ENCODE measurements at regions not wholly inside any gene's neighbourhood (a gene's known extent, or its start where the extent isn't known, plus 50 kb on each side); places are given as distances from the start of the nearest gene placed in this dataset.

DNA sequence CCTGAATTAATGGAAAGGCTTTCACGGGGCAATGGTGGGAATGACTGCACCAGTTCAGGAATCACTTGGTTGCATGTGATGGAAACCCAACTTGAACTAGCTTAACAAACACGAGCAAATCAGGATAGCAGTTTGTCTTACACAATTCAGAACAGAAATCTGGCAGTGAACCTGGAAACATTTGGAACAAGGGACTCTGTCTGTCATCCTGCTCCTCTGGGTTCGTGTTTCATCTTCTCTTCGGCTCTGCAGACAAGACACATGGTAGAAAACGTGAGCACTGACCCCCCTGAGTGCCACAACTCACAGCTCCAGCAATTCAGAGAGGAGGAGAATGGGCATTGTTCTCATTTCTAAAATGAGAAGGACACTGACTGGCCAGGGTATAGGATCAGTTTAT, 218.1 kb upstream of the NREP start:
- no peak for TF ChIP-seq CTCF (IDR thresholded peaks at IDR 0.05; ENCODE audit: low read depth, low read length)
- peak in 1 of 2 donors; percentile 47 for DNase-seq (ENCODE audit: low read depth in 2 of 2)
- no peak overlapping the region for H3K4me3 ChIP-seq (replicated peaks in 1 of 2; ENCODE audit: low read depth in 2 of 2, low read length in 2 of 2)

DNA sequence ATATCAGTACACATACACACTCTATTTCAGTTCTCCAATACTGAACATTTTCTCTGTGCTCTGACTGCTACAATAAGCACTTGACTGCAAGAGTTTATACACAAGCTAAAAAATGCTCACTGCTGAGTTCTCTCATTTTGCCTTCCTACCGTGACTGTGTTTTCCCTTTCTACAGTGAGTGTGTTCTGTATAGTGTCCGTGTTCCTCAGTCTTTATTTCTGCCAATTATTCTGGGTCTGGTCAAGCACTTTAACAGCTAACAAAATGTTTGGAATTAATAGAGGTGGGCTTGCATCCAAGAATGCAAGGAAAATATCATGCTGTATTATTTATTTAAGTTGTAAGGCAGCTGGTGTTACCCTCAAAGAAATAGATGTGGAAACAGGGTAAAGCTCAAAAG, 217.0 kb upstream of the NREP start:
- no peak for TF ChIP-seq CTCF (IDR thresholded peaks at IDR 0.05; ENCODE audit: low read depth, low read length)
- peak in 1 of 2 donors; percentile 33 for DNase-seq (ENCODE audit: low read depth in 2 of 2)
- no peak overlapping the region for H3K4me3 ChIP-seq (replicated peaks in 1 of 2; ENCODE audit: low read depth in 2 of 2, low read length in 2 of 2)

DNA sequence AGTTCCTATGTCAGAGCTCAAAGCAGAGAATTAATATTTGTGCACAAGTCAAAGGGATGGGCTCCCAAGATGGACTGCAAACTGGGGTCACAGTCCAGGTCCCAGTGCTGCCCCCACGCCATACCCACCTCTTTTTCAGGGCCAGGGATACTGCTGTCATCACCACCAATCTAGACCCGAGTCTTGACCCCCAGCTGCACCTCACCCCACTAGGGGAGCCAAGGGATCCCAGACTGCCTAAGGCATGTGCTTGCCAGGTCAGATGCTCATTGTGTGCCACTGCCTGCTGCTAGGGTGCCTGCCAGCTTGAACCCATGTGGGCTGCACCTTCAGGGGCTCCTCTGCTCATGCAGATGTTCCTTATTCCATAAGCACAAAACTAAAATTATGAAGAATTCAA, 215.6 kb upstream of the NREP start:
- H3K4me3 ChIP-seq (replicated peaks in 1 of 2; ENCODE audit: low read depth in 2 of 2, low read length in 2 of 2) = no peak overlapping the region
- no peak for DNase-seq (ENCODE audit: low read depth in 2 of 2)
- no peak for TF ChIP-seq CTCF (IDR thresholded peaks at IDR 0.05; ENCODE audit: low read depth, low read length)

DNA sequence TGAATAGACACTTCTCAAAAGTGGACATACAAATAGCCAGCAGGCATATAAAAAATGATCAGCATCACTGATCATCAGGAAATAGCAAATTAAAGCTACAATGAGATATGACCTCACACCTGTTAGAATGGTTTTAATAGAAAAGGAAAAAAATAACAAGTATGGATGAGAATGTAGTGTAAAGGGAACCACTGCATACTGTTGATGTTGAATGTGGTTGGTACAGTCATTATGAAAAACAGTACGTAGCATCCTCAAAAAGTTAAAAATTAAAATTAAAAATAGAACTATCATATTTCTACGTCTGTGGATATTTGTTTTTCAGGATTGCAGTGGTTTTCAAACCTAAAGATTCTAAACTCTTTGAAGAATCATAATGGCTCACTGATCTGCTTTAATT, 215.1 kb upstream of the NREP start:
- DNase-seq (ENCODE audit: low read depth in 2 of 2) = no peak
- TF ChIP-seq CTCF (IDR thresholded peaks at IDR 0.05; ENCODE audit: low read depth, low read length) = no peak
- H3K4me3 ChIP-seq (replicated peaks in 1 of 2; ENCODE audit: low read depth in 2 of 2, low read length in 2 of 2) = no peak overlapping the region

- no peak overlapping the region for H3K4me3 ChIP-seq (replicated peaks in 1 of 2; ENCODE audit: low read depth in 2 of 2, low read length in 2 of 2)
- no peak for TF ChIP-seq CTCF (IDR thresholded peaks at IDR 0.05; ENCODE audit: low read depth, low read length)
Measured at GRCh38 chr5:111968459-111968858, 211.5 kb upstream of the NREP start.

GRCh38 chr5:111967463-111967862, 210.5 kb upstream of the NREP start:
- H3K4me3 ChIP-seq (replicated peaks in 1 of 2; ENCODE audit: low read depth in 2 of 2, low read length in 2 of 2) = no peak overlapping the region
- no peak for DNase-seq (ENCODE audit: low read depth in 2 of 2)
- TF ChIP-seq CTCF (IDR thresholded peaks at IDR 0.05; ENCODE audit: low read depth, low read length) = no peak

More at GRCh38 chr5:111968459-111968858, 211.5 kb upstream of the NREP start:
- peak; percentile 37 to 91 for DNase-seq (ENCODE audit: low read depth in 2 of 2)

GRCh38 chr5:111966290-111966689, 209.3 kb upstream of the NREP start:
- TF ChIP-seq CTCF (IDR thresholded peaks at IDR 0.05; ENCODE audit: low read depth, low read length) = no peak
- H3K4me3 ChIP-seq (replicated peaks in 1 of 2; ENCODE audit: low read depth in 2 of 2, low read length in 2 of 2) = no peak overlapping the region
- DNase-seq (ENCODE audit: low read depth in 2 of 2) = no peak

All from cardiac fibroblast (primary cell).